HG02973 (cell line): ENCODE measurements at regions not wholly inside any gene's neighbourhood (a gene's known extent, or its start where the extent isn't known, plus 50 kb on each side); places are given as distances from the start of the nearest gene placed in this dataset.
"Not testable (repeated sequence)": the region's sequence is repeated elsewhere in the genome, so short reads cannot be mapped to it uniquely, and the experiment has no call there.

ENCODE experiments used
- ATAC-seq: cut with Tn5 transposase; IDR thresholded peaks from one replicate; pipeline ENCODE4 v1.9.1; 2021; ENCODE audit warnings: moderate library complexity; ENCODE audit not compliant: unreplicated experiment

DNA sequence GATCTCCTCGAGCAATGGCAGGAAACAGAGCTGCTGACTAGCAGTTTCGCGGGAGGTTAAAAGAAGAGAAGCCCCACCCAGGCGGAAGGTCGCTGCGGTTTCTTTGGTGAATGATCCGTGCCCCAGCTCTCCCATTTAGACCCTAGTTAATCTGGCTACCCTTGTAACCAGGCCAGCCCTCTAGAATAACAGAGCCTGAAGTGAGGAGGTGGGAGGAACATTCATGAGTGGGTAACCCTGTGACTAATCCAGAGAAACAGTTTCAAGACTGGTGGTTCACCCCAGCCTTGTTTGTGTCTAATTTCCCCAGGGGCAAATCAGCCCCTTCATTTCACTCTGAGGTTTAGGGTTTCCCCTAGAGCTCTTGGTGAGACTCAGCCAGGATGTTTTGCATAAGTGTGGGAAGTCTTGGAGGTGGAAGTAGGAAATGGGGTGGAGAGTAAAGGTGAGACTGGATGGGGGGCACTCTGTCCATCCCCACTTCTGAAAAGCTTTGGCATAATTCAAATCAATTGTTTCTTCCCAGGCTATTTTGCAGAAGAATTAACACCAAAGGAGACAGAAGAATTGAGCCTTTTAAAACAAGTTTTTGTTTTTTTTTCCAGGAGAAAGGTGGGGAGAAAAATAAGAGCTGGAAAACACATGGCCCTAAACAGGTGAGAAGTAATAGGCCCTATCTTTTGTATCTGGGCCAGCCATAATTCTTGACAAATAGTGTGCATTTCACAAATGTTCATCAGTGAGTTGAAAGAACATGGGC, 303.1 kb downstream of the RPLP1 start:
- peak; percentile 89 for ATAC-seq

DNA sequence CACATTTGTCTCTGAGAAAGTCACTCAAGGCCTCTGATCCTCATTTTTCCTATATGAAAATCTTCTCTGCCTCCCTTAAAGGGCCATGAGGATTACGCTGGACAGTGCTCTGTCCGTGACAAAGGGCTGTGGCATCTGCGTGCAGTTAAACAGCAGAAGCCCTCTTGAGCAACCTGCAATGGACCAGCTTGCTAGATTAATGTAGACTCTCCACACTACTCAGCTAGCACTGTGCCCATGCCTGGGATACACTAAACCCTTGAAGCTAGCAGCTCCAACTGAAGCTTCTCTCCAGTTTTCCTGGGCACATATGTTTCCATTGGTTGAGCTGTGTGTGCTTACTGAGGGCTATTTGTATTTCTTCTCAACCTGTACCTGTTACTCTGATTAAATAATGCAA, 303.8 kb downstream of the RPLP1 start:
- no peak for ATAC-seq

- ATAC-seq, result no peak
These were observed 304.6 kb downstream of the RPLP1 start for GRCh38 chr15:69757186-69757585.

DNA sequence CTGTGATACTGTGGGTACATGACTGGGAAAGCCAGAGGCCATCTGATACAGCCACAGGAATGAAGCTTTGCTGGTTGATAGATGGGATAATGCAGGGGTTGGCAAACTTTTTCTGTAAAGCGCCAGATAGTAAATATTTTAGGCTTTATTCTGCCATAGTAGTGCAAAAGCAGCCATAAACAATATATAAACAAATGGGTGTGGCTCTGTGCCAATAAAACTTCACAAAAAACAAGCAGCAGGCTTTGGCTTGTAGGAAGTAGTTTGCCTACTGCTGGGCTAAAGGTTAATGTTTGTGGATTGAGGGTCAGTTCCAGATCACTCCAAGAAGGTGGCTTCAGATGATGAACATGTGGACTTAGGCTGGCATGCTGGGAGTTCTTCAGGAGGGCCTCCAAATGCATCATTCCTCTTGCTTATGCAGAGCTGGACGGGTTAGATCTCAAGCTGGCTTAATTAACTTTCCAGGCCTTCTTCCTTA, 305.7 kb downstream of the RPLP1 start:
- ATAC-seq, result no peak

- peak; percentile 35 for ATAC-seq
These were observed 306.5 kb downstream of the RPLP1 start for GRCh38 chr15:69758810-69759790.

GRCh38 chr15:69760258-69760845, 307.7 kb downstream of the RPLP1 start:
- no peak for ATAC-seq

GRCh38 chr15:69760890-69761568, 308.4 kb downstream of the RPLP1 start:
- peak; percentile 54 for ATAC-seq

GRCh38 chr15:69762373-69763148, 309.9 kb downstream of the RPLP1 start:
- no peak for ATAC-seq

- ATAC-seq, result no peak
These were observed 311.2 kb downstream of the RPLP1 start for GRCh38 chr15:69763831-69764230.

DNA sequence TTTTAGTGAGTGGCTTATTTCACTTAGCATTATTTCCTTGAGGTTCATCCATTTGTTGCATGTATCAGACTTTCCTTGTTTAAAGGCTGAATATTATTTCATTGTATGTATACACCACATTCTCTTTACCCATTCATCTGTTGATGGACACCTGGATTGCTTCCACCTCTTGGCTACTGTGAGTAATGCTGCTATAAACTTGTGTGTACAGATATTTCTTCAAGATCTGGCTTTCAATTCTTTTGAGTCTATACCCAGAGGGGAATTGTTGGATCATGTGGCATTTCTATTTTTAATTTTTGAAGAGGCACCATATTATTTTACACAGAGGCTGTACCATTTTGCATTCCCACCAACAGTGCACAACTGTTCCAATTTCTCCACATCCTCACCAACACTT, 313.5 kb downstream of the RPLP1 start:
- ATAC-seq, result no peak

DNA sequence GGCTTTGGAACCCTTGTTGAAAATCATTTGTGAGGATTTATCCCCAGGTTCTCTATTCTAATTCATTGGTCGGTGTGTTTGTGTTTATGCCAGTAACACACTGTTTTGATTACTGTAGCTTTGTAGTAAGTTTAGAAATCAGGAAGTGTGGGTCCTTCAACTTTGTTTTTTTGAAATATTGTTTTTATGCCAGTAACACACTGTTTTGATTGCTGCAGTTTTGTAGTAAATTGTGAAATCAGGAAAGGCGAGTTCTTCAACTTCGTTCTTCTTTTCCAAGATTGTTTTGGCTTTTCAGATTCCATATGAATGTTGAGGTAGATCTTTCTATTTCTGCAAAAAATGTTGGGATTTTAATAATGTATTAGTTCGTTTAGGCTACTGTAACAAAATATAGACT, 314.6 kb downstream of the RPLP1 start:
- no peak for ATAC-seq

DNA sequence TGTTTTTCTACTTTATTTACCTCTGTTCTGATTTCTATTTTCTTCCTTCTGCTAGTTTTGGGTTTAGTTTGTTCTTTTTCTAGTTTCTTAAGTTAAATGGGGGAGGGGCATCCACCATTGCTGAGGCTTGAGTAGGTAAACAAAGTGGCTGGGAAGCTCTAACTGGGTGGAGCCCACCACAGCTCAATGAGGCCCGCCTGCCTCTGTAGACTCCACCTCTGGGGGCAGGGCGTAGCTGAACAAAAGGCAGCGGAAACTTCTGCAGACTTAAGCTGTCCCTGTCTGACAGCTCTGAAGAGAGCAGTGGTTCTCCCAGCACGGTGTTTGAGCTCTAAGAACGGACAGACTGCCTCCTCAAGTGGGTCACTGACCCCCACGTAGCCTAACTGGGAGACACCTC, 316.7 kb downstream of the RPLP1 start:
- not testable (repeated sequence) for ATAC-seq

- ATAC-seq, result not testable (repeated sequence)
These were observed 321.6 kb downstream of the RPLP1 start for GRCh38 chr15:69774258-69774657.

- ATAC-seq, result not testable (repeated sequence)
These were observed 322.1 kb downstream of the RPLP1 start for GRCh38 chr15:69774711-69775110.

DNA sequence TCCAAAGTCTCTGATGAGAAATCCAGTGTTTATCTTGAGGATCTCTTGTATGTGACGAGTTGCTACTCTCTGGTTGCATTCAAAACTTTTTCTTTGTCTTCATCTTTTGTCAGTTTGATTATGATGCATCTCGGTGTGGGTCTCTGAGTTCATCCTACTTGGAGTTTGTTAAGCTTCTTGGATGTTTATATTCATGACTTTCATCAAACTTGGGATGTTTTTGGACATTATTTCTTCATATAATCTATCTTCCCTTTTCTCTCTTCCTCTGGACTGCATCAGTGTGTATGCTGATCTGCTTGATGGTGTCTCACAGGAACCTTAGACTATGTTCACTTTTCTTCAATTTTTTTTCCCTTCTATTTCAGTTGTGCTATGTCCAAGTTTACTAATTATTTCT, 320.4 kb downstream of the TLE3 start:
- ATAC-seq, result no peak

GRCh38 chr15:69780374-69780773, 317.3 kb downstream of the TLE3 start:
- ATAC-seq, result no peak

DNA sequence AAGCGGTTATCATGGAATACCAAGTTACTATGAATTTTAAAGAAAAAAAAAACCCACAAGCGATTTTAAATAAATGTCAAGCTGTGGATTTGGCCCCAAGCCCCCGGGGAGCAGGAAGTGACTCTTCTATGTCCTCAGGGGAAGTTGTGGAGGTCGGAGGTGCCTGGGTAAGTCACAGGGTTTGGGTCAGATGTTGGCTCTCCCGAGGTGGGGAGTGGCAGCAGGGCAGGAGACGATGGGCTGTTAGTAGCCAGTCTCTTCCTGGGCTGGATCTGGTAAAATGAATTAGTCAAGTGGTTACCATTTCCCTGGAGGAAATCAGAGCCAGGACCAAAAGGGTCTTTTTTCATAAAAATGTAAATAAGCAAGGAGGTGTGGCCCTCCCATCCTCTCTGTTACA, 316.7 kb downstream of the TLE3 start:
- ATAC-seq, result no peak

GRCh38 chr15:69781411-69782125, 316.1 kb downstream of the TLE3 start:
- no peak for ATAC-seq

DNA sequence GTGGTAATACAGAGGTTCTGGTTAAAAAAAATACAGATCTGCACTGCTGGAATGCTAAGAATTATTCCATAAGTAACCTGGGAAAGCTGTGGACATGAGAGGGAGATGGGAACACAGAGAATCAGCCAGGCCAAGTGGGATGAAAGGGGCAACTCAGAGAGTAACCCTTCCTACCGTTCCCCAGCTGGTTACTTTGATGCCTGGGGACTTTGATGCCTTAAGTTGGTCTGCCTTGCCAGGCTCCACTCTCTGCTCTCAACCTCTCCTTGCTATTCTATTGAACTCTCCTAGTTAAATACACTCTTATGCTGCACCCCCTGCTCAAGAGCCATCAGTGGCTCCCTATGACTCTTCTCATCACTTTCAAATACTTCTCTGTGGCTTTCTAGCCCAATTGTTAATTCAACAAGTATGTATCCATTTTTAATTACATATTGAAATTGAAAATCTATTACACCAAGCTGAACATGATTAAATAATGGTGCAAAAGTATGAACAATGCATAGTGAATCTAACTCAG, 315.5 kb downstream of the TLE3 start:
- ATAC-seq, result no peak
